ENCODE measurements at regions not wholly inside any gene's neighbourhood (a gene's known extent, or its start where the extent isn't known, plus 50 kb on each side); places are given as distances from the start of the nearest gene placed in this dataset.

DNA sequence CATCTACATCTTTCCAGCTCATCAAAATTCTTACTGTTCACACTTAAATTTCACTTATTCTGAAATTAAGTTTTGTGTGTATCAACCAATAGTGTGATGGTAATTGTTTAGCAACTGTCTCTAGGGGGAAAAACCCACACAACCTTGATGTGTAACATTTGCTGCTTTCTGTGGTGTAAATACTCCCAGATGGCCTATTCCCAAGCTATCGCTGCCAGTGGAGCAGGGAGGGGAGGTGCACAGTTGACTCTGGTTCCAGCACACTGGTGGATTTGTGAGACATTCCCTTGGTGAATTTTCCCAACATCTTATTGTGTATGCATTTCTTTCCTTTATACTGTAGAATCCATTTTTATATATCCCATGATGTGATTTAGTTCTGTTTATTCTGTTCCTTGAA is 275.9 kb upstream of the SHH start:
- no peak for DNase-seq

GRCh38 chr7:156082048-156083040 is 270.1 kb upstream of the SHH start:
- no peak for DNase-seq

GRCh38 chr7:156080596-156080995 is 268.3 kb upstream of the SHH start:
- no peak for DNase-seq

DNA sequence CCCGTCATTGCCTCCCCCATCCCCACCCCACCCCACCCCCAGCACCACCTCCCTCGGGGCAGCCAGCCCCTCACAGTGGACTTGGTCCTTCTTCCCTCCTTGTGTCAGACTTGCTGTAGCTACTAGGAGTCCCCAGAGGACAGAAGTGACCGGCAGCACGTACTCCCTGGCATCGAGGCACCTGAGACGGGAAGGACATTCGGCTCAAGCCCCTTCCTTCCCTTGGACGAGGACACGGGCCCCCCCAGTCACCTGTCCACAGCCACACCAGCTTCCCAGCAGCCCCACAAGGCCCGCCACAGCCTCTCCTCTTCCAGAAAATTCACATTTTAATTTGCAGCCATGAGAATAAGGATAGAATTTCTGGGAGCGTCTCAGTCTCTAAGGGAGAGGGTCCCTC is 267.8 kb upstream of the SHH start:
- no peak for DNase-seq

GRCh38 chr7:156079156-156079555 is 266.9 kb upstream of the SHH start:
- DNase-seq: no peak

DNA sequence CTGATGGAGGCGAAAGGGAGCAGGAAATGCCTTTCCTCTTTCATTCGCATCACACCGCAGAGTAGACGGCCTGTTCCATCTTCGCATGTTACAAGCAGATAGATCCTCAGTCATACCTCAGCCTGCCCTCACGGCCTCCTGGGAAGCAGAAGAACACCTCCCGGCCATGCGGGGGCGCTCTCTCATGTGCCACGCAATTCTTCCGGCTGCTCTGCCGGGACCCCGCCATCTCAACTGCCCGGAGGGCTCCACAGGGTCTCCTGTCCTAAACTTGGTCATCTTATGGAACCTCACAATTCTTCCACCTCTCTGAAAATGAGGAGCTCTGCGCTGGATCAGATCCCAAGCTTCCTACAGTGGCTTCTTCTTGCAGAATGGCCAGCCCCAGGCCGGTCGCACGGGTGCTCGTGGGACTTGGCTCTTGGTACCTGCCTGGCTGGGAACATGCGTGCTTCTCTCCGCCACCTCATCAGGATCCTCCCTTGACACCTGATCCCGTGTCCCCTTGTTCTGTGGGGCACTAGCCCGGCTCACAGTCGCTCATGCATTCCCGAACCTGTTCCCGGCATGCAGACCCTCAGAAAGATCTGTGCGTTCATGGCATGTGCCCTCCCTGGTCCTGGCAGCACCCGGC is 262.8 kb upstream of the SHH start:
- DNase-seq: no peak

DNA sequence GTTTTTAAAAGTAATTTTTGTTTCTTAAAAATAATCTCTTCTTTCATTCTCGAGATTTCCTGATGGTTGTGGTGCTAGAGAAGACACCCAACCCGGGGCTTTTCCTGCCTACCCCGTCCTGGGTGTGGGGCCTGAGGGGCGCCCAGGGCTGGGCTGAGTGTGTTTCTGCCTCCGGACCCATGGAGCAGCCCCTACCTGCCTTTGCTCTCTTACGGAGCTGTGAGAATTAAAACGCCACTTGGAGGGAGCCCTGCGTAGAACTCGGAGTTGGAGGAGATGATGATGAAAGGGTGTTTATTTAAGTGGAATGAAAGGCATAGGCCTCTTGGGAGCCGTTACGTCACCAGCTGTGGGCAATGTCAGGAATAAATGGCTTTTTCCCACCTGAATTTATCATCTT is 261.8 kb upstream of the SHH start:
- no peak for DNase-seq

DNA sequence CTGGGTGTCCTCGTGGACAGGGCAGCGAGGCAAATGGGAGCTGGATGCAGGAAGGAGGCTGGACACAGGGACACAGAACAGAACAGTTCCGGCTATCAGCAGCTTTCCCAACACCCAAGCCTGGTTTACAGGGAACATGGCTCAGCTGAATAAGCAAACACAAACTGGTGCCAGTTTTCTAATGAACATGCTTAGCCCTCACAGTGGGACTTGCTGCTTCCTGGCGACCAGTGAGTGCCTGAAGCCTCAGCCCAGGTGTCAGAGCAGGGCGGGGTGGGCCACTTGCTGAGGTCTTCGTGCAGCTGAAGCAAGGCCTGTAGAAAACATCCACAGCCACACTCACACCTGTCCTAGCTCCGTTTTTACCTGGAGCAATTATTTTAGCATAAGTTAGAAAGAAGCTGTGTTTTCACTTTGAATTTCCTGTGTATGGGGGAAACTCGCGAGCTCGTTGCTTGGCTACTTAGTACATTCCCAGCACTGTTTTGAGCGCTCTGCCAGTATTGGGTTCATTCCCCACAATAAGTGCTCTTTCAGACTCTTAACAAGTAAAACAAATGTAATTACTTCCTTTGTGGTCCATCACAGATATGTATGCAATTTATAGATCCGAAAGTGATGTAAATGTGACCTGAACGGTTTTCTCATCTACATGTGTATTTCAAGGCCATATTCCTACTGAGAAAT is 261.2 kb upstream of the SHH start:
- DNase-seq: no peak

DNA sequence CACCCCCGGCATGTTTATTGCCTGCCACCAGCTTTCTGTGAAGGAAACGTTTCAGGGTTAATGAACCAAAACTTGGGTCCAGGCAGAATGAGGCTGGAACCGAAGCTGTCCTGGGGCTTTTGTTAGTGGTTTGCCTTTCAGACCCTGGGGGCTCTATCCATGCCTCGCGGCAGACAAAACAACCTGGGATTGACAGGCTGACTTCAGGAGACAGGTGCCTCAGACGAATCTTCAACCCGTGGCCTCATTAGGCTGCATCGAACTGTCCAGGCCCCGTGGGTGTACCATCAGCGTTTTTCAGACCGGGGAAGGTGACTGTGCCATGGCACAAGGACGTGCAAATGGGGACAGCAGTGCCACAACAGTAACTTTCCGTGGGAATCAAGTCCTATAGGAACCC is 259.3 kb upstream of the SHH start:
- no peak for DNase-seq

GRCh38 chr7:156069891-156070290 is 257.6 kb upstream of the SHH start:
- DNase-seq: no peak

DNA sequence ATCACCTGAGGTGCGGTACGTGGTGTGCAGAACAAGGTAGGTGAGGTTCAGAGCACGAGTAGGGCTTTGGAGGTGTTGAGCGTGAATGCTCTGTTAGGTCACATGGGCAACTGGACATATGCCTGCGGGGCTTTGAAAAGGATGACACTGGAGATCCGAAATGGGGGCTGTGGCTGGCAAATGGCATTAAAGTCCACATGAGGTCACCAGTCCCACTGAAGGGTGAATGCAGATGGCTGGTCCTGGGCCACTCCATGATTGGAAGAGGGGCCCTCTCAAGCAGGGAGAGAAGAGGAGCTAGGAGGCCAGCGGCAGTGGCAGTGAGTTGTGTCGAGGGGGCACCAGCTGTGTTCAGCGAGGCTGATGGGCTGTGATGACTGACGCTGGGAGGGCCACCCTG is 254.9 kb upstream of the SHH start:
- no peak for DNase-seq

DNA sequence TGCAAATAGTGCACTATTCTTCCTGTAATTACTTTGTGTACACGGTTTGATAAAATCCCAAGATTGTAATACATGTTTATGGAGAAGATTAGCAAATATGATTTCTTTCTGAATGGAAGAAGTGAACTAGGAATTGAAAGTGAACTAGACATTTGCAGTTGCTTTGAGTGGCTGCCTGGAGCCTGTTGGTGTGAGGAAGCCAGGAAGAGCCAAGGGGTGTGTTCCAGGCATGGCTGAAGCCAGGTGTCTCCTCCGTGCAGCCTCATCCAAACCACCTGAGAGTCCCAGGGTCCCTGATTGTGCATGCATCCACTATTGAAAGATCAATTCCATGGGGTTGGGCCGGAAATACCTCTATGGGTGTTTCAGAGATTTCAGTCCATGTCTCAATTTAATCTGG is 253.1 kb upstream of the SHH start:
- DNase-seq: no peak

- DNase-seq: no peak
Observed at GRCh38 chr7:156064971-156065386, 252.7 kb upstream of the SHH start.

DNA sequence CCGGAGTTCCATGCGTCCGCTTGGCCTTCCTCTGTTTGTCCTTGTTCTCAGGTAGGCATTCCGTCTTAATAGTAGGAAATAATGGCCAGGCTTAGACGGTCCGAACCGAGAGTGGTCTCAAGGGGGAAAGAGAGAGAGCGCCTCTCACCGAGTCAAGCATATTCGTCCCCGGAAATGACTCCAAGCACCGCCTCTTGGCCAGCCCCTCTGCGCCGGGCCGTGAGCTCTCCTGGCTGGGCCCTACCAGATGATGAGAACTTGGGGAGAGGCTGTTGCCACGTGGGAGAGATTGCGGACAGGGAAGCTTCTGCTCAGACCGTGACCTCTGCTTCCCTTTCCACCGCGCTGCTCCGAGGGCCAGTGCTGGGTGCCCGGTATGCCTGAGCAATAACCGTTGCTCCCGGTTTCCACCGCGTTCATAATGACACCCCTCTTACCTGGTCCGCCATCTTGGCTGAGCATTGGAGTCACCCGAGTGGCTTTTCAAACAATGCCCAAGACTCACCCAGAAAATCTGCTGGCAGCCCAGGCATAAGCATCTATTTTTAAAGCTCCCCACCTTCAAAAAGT is 251.1 kb upstream of the SHH start:
- no peak for DNase-seq

GRCh38 chr7:156062286-156062685 is 250.0 kb upstream of the SHH start:
- no peak for DNase-seq

DNA sequence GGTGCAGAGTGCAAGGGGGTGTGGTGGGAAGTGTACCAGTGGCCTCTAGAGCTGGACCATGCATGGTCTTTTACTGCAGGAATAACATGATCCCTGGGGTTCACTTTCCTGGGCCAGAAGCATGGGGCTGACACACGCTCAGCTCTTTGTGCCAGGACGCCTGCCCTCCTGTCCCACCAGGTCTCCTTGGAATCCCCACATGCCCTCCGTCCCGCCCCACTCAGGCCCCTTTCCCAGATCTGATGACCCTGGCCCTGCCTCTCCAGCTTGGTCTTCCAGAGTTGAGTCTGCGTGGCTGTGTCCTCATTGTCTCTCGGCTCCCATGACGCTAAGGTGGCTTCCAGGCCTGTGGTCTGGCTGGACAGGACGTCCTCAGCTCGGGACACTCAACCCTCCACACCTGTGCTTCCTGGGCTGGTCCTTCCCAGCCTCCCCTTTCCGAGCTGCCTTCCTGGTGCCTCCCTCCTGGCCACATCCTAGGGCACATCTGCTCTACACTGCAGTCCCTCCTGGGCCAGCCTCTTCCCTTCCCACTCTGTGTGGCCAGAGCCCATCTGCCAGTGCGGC is 249.5 kb upstream of the SHH start:
- DNase-seq: no peak

DNA sequence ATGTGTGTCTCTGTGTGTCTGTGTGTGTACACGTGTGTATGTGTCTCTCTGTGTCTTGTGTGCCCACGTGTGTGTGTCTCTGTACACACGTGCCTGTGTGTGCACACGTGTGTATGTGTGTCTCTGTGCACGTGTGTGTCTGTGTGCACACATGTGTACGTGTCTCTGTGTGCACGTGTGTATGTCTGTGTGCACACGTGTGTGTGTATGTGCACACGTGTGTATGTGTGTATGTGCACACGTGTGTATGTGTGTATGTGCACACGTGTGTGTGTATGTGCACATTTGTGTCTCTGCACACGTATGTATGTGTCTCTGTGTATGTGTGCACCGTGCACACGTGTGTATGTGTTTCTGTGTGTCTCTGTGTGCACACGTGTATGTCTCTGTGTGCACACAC is 248.7 kb upstream of the SHH start:
- no peak for DNase-seq

DNA sequence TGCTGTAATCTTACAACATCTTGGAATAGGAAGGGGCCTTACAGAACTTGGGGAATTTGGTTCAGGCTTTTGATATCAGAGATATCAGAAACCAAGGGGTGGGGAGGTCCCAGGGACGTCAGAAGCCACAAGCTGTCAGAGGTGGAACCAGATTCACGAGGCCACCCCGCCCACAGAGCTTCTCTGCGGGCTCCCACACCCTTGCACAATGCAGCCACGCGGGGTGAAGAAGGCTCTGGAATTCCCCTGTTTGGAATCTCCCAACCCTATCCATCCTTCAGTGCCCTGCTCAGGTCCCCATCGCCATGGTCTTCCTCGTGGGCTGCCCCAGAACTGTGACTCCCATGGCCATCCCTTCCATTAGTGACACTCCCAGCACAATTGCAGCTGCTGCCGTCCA is 247.1 kb upstream of the SHH start:
- DNase-seq: no peak

- no peak for DNase-seq
Observed at GRCh38 chr7:156058248-156058647, 246.0 kb upstream of the SHH start.

GRCh38 chr7:156056534-156056933 is 244.3 kb upstream of the SHH start:
- no peak for DNase-seq

GRCh38 chr7:156055206-156055822 is 243.1 kb upstream of the SHH start:
- DNase-seq: no peak

GRCh38 chr7:156051884-156052283 is 239.6 kb upstream of the SHH start:
- DNase-seq: no peak

Measured in activated naive CD4-positive, alpha-beta T cell (primary cell).